K562 (cell line): ENCODE measurements at regions not wholly inside any gene's neighbourhood (a gene's known extent, or its start where the extent isn't known, plus 50 kb on each side); places are given as distances from the start of the nearest gene placed in this dataset.

ENCODE experiments used
- ATAC-seq: fragments of 200-7000 bp; cut with Tn5 transposase; 3 replicates; pipeline ENCODE4 v1.9.1; 2020; ENCODE audit warnings: moderate library complexity
- BruUV-seq: library from RNA; stranded (reverse); fragments of 400-500 nt; replicated peaks from 2 replicates; lab custom pipeline; 2021; lab: Mats Ljungman, UMichigan
- CTCF ChIA-PET: fragments of 300-600 bp; formaldehyde crosslinking; extraction: SDS; loops from one replicate; lab custom pipeline; 2021; ENCODE audit warnings: low intra/inter-chr PET ratio; lab: Yijun Ruan, JAX
- POLR2A ChIA-PET: fragments of 300-600, 350-650 bp; sonication (Branson Sonifier 250); formaldehyde crosslinking; extraction: SDS; loops from one replicate; lab custom pipeline; 2021; ENCODE audit warnings: antibody characterized with exemption, inconsistent platforms; lab: Yijun Ruan, JAX
- DNase-seq, 4 experiments: peaks; one replicate each; pipeline versions ENCODE4 v3.0.0 to v3.0.0-alpha.2; 2011 to 2018; ENCODE audit warnings: low spot score in 3 of 4, mixed read lengths in 3 of 4; ENCODE audit errors: extremely low read depth in 1 of 4
- FAIRE-seq: peaks from 2 replicates; lab custom pipeline; 2011; peaks lifted over from hg19 to GRCh38; lab: Jason Lieb, UNC
- H2AFZ ChIP-seq: 2 replicates; pipeline ENCODE4 v1.6.0; 2011; ENCODE audit warnings: low read depth, low read length, control low read depth, inconsistent platforms
- H3K27ac ChIP-seq: fragments of 200-600 bp; 3 replicates; pipeline ENCODE4 v1.8.0; 2011; ENCODE audit warnings: low read depth, mild to moderate bottlenecking, control low read depth, inconsistent platforms, low read length, moderate library complexity, mixed read lengths; ENCODE audit errors: extremely low read depth
- H3K27me3 ChIP-seq, 2 experiments: fragments of 300-600 bp in 1 of 2; 2 replicates in 1 of 2; 3 replicates in 1 of 2; pipeline versions ENCODE4 v1.6.0 to v1.8.0; 2011; ENCODE audit warnings: inconsistent platforms in 2 of 2, low read length in 2 of 2, mild to moderate bottlenecking in 1 of 2, mixed read lengths in 1 of 2, moderate library complexity in 1 of 2; ENCODE audit not compliant: control insufficient read depth in 2 of 2, insufficient read depth in 2 of 2
- H3K36me3 ChIP-seq: fragments of 300-600 bp; 3 replicates; pipeline ENCODE4 v1.8.0; 2011; ENCODE audit warnings: mild to moderate bottlenecking, low read length, inconsistent platforms; ENCODE audit not compliant: control insufficient read depth, insufficient read depth
- H3K4me1 ChIP-seq, 2 experiments: fragments of 200-600 bp in 1 of 2; replicated peaks in 1 of 2; 2 replicates in 1 of 2; 3 replicates in 1 of 2; pipeline versions ENCODE4 v1.5.1 to v1.8.0; 2011; ENCODE audit warnings: inconsistent platforms in 2 of 2, low read length in 2 of 2, mild to moderate bottlenecking in 1 of 2, mixed read lengths in 1 of 2, moderate library complexity in 1 of 2; ENCODE audit not compliant: control insufficient read depth in 2 of 2, insufficient read depth in 2 of 2
- H3K4me2 ChIP-seq: 2 replicates; pipeline ENCODE4 v1.6.1; 2011; ENCODE audit warnings: low read length, control low read depth, inconsistent platforms, mixed read lengths; ENCODE audit not compliant: insufficient read depth
- H3K4me3 ChIP-seq: fragments of 200-600 bp; sonication (generic), shearing (Covaris generic); 2 replicates; pipeline ENCODE4 v1.5.1; 2016; ENCODE audit warnings: control low read depth, inconsistent platforms
- H3K79me2 ChIP-seq: fragments of 200-600 bp; 3 replicates; pipeline ENCODE4 v1.8.0; 2011; ENCODE audit warnings: low read length, inconsistent platforms; ENCODE audit not compliant: control insufficient read depth, insufficient read depth
- H3K9ac ChIP-seq, 2 experiments: 2 replicates each; pipeline versions ENCODE4 v1.6.0 to v1.6.1; 2011; ENCODE audit warnings: low read depth in 2 of 2, low read length in 2 of 2, control low read depth in 1 of 2, inconsistent platforms in 1 of 2, mild to moderate bottlenecking in 1 of 2, mixed read lengths in 1 of 2; ENCODE audit not compliant: insufficient read depth in 1 of 2
- H3K9me1 ChIP-seq: one replicate; pipeline ENCODE4 v1.6.0; 2011; ENCODE audit warnings: inconsistent platforms, mild to moderate bottlenecking, low read length, moderate library complexity; ENCODE audit not compliant: control insufficient read depth, insufficient read depth
- H3K9me3 ChIP-seq: replicated peaks from 2 replicates; pipeline ENCODE4 v1.5.1; 2011; ENCODE audit warnings: low read depth, low read length, inconsistent platforms; ENCODE audit not compliant: control insufficient read depth, insufficient read depth
- H4K20me1 ChIP-seq: replicated peaks from 2 replicates; pipeline ENCODE4 v1.6.1; 2011; ENCODE audit warnings: low read length, inconsistent platforms, mixed read lengths; ENCODE audit not compliant: control insufficient read depth, insufficient read depth
- C11orf30 ChIP-seq: fragments of 450-650 bp; IDR thresholded peaks from 2 replicates; pipeline ENCODE4 v1.6.1; 2016; ENCODE audit warnings: low read depth, mild to moderate bottlenecking
- MAFF ChIP-seq: IDR thresholded peaks from 2 replicates; pipeline ENCODE4 v1.6.1; 2012; ENCODE audit warnings: low read length, improper control_type of control experiment
- MAFG ChIP-seq: fragments of 450-650 bp; conservative IDR thresholded peaks from 2 replicates; pipeline ENCODE4 v1.6.1; 2016; ENCODE audit warnings: missing genetic modification characterization, missing compliant biosample characterization
- MECOM ChIP-seq: fragments of 250-450 bp; sonication (Bioruptor Pico); IDR thresholded peaks from 2 replicates; pipeline ENCODE4 v1.8.0; 2022; ENCODE audit warnings: inconsistent platforms
- NFXL1 ChIP-seq: fragments of 450-650 bp; formaldehyde crosslinking; IDR thresholded peaks from 2 replicates; pipeline ENCODE4 v1.4.0; 2021; ENCODE audit warnings: mild to moderate bottlenecking
- PYGO2 ChIP-seq: fragments of 450-650 bp; IDR thresholded peaks from 2 replicates; pipeline ENCODE4 v1.6.1; 2016; ENCODE audit warnings: mild to moderate bottlenecking, missing genetic modification characterization, moderate library complexity, missing compliant biosample characterization
- SIRT6 ChIP-seq: IDR thresholded peaks from one replicate; pipeline ENCODE4 v1.6.1; 2012; ENCODE audit warnings: low read depth, mild to moderate bottlenecking, control low read depth, inconsistent platforms, low read length, moderate library complexity
- SNRNP70 ChIP-seq: fragments of 200-400 bp; formaldehyde crosslinking; optimal IDR thresholded peaks from 2 replicates; pipeline ENCODE3; 2017; ENCODE audit warnings: low read depth, low read length
- TAL1 ChIP-seq: fragments of 450-650 bp; IDR thresholded peaks from 2 replicates; pipeline ENCODE4 v1.6.1; 2016; ENCODE audit warnings: mild to moderate bottlenecking
- ZNF316 ChIP-seq: fragments of 450-650 bp; IDR thresholded peaks from 2 replicates; pipeline ENCODE4 v1.6.1; 2016
- ZNF431 ChIP-seq: sonication (generic); formaldehyde crosslinking; IDR thresholded peaks from 2 replicates; pipeline ENCODE4 v1.8.0; 2022; ENCODE audit warnings: mild to moderate bottlenecking, missing genetic modification reagents
- ZNF583 ChIP-seq: fragments of 250-450 bp; sonication (Bioruptor Pico); IDR thresholded peaks from 2 replicates; pipeline ENCODE4 v1.4.0; 2020
- in situ Hi-C: fragments of 300-500 bp; cut with MboI; formaldehyde crosslinking; loops from 4 replicates; pipeline ENCODE4 v1.15.0; 2018; ENCODE audit warnings: inconsistent platforms, mixed read lengths
- intact Hi-C: fragments of 100-400 bp; cut with micrococcal nuclease; formaldehyde crosslinking; loops from 2 replicates; pipeline ENCODE4 v1.14.2; 2022
- TF ChIP-seq, protein P1 (sequence below): fragments of 450-650 bp; IDR thresholded peaks from 2 replicates; pipeline ENCODE4 v1.6.1; 2018; ENCODE audit warnings: mild to moderate bottlenecking, low read depth; ENCODE audit not compliant: partially characterized antibody
- TF ChIP-seq, protein P2 (sequence below): fragments of 450-650 bp; formaldehyde crosslinking; IDR thresholded peaks from 2 replicates; pipeline ENCODE4 v1.4.0; 2020; ENCODE audit warnings: mild to moderate bottlenecking, mixed read lengths
- TF ChIP-seq, protein P3 (sequence below): sonication (generic); formaldehyde crosslinking; IDR thresholded peaks from 2 replicates; pipeline ENCODE4 v1.8.1; 2023; ENCODE audit warnings: mild to moderate bottlenecking, missing genetic modification reagents
- TF ChIP-seq, protein P4 (sequence below): sonication (generic); formaldehyde crosslinking; IDR thresholded peaks from 2 replicates; pipeline ENCODE4 v1.8.1; 2022; ENCODE audit warnings: missing genetic modification reagents
- TF ChIP-seq, protein P5 (sequence below): fragments of 450-650 bp; IDR thresholded peaks from 2 replicates; pipeline ENCODE4 v1.6.1; 2016; ENCODE audit warnings: missing biosample characterization, missing genetic modification characterization

DNA sequence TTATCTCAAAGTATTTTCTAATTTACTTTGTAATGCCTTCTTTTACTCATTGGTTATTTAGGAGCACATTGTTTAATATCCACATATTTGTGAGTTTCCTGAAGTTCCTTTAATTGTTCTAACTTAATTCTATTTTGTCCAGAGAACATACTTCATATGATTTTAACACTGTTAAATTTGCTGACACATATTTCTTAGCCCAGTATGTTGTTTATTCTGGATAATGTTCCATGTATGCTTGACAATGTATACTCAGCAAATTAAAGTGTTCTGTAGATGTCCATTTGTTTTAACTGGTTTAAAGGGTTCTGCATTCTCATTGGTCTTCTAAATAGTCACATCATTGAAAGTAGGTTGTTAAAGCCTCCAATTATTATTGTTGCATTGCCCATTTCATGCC is 643.7 kb upstream of the NR5A2 start:
- Histone ChIP-seq H3K4me1 (no peaks in the 10 kb centered on the region), H4K20me1 (no peaks in the 10 kb centered on the region), H3K9ac (no peak overlapping the region), H3K79me2 (no peaks in the 10 kb centered on the region), H3K9me3 (no peaks in the 10 kb centered on the region; the same call in none of the 2 replicates), H3K36me3 (no peaks in the 10 kb centered on the region), H3K9me1 (no peaks in the 10 kb centered on the region), H2AFZ (no peak overlapping the region), H3K4me2 (no peak overlapping the region), H3K27me3 (no peaks in the 10 kb centered on the region), H3K4me3 (no peak overlapping the region), H3K27ac (no peak overlapping the region)
- intact Hi-C loops (no loop called here), in situ Hi-C loops (no loop called here)
- POLR2A ChIA-PET, result no interaction called here
- DNase-seq (no peak), ATAC-seq (no peak), FAIRE-seq (no peak)
- BruUV-seq, result no TSS peak
- CTCF ChIA-PET, result no interaction called here
- peak; percentile 49; the same call in 1 of the 2 replicates for TF ChIP-seq C11orf30
- TF ChIP-seq, protein P1, sequence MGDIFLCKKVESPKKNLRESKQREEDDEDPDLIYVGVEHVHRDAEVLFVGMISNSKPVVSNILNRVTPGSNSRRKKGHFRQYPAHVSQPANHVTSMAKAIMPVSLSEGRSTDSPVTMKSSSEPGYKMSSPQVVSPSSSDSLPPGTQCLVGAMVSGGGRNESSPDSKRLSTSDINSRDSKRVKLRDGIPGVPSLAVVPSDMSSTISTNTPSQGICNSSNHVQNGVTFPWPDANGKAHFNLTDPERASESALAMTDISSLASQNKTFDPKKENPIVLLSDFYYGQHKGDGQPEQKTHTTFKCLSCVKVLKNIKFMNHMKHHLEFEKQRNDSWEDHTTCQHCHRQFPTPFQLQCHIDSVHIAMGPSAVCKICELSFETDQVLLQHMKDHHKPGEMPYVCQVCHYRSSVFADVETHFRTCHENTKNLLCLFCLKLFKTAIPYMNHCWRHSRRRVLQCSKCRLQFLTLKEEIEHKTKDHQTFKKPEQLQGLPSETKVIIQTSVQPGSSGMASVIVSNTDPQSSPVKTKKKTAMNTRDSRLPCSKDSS, result no peak
- no peak for TF ChIP-seq MECOM (CRISPR knock-in tag)
- TF ChIP-seq ZNF316, result peak; percentile 73; the same call in 1 of the 2 replicates
- TF ChIP-seq TAL1, result no peak
- no peak for TF ChIP-seq ZNF583 (CRISPR knock-in tag)
- TF ChIP-seq, protein P2, sequence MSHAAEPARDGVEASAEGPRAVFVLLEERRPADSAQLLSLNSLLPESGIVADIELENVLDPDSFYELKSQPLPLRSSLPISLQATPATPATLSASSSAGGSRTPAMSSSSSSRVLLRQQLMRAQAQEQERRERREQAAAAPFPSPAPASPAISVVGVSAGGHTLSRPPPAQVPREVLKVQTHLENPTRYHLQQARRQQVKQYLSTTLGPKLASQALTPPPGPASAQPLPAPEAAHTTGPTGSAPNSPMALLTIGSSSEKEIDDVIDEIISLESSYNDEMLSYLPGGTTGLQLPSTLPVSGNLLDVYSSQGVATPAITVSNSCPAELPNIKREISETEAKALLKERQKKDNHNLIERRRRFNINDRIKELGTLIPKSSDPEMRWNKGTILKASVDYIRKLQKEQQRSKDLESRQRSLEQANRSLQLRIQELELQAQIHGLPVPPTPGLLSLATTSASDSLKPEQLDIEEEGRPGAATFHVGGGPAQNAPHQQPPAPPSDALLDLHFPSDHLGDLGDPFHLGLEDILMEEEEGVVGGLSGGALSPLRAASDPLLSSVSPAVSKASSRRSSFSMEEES, result no peak
- TF ChIP-seq PYGO2 (tag), result no peak
- TF ChIP-seq NFXL1 (CRISPR knock-in tag), result no peak
- TF ChIP-seq, protein P3, sequence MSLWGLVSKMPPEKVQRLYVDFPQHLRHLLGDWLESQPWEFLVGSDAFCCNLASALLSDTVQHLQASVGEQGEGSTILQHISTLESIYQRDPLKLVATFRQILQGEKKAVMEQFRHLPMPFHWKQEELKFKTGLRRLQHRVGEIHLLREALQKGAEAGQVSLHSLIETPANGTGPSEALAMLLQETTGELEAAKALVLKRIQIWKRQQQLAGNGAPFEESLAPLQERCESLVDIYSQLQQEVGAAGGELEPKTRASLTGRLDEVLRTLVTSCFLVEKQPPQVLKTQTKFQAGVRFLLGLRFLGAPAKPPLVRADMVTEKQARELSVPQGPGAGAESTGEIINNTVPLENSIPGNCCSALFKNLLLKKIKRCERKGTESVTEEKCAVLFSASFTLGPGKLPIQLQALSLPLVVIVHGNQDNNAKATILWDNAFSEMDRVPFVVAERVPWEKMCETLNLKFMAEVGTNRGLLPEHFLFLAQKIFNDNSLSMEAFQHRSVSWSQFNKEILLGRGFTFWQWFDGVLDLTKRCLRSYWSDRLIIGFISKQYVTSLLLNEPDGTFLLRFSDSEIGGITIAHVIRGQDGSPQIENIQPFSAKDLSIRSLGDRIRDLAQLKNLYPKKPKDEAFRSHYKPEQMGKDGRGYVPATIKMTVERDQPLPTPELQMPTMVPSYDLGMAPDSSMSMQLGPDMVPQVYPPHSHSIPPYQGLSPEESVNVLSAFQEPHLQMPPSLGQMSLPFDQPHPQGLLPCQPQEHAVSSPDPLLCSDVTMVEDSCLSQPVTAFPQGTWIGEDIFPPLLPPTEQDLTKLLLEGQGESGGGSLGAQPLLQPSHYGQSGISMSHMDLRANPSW, result no peak
- TF ChIP-seq MAFG, result 0 out of 2 replicates have a peak, but pooled peaks have one; percentile 33
- no peak for TF ChIP-seq SNRNP70
- TF ChIP-seq MAFF, result 0 out of 2 replicates have a peak, but pooled peaks have one; percentile 15
- TF ChIP-seq, protein P4, sequence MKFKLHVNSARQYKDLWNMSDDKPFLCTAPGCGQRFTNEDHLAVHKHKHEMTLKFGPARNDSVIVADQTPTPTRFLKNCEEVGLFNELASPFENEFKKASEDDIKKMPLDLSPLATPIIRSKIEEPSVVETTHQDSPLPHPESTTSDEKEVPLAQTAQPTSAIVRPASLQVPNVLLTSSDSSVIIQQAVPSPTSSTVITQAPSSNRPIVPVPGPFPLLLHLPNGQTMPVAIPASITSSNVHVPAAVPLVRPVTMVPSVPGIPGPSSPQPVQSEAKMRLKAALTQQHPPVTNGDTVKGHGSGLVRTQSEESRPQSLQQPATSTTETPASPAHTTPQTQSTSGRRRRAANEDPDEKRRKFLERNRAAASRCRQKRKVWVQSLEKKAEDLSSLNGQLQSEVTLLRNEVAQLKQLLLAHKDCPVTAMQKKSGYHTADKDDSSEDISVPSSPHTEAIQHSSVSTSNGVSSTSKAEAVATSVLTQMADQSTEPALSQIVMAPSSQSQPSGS, result no peak
- TF ChIP-seq SIRT6, result no peak
- no peak for TF ChIP-seq ZNF431
- TF ChIP-seq, protein P5, sequence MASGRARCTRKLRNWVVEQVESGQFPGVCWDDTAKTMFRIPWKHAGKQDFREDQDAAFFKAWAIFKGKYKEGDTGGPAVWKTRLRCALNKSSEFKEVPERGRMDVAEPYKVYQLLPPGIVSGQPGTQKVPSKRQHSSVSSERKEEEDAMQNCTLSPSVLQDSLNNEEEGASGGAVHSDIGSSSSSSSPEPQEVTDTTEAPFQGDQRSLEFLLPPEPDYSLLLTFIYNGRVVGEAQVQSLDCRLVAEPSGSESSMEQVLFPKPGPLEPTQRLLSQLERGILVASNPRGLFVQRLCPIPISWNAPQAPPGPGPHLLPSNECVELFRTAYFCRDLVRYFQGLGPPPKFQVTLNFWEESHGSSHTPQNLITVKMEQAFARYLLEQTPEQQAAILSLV (tag), result no peak
